Hepatocyte (in vitro differentiated cells): ENCODE measurements at regions not wholly inside any gene's neighbourhood (a gene's known extent, or its start where the extent isn't known, plus 50 kb on each side); places are given as distances from the start of the nearest gene placed in this dataset.

Source experiments
- DNase-seq: peaks from one replicate; pipeline ENCODE4 v3.0.0-alpha.2; 2016; ENCODE audit warnings: low spot score
- H2AFZ ChIP-seq: fragments of 200-600 bp; sonication (generic); 2 replicates; pipeline ENCODE4 v1.6.0; 2016; ENCODE audit warnings: antibody characterized with exemption, mild to moderate bottlenecking
- H3K27ac ChIP-seq: fragments of 200-600 bp; sonication (generic); 2 replicates; pipeline ENCODE4 v1.5.1; 2016; ENCODE audit warnings: mild to moderate bottlenecking
- H3K27me3 ChIP-seq: fragments of 200-600 bp; sonication (generic); 2 replicates; pipeline ENCODE4 v1.6.1; 2016
- H3K36me3 ChIP-seq: fragments of 200-600 bp; sonication (generic); replicated peaks from 2 replicates; pipeline ENCODE4 v1.5.1; 2016; ENCODE audit warnings: low read depth; ENCODE audit not compliant: insufficient read depth
- H3K4me1 ChIP-seq: fragments of 200-600 bp; sonication (generic); 2 replicates; pipeline ENCODE4 v1.5.1; 2016; ENCODE audit warnings: mild to moderate bottlenecking, moderate library complexity; ENCODE audit not compliant: insufficient read depth
- H3K4me2 ChIP-seq: fragments of 200-600 bp; sonication (generic); 2 replicates; pipeline ENCODE4 v1.6.0; 2016
- H3K4me3 ChIP-seq: fragments of 200-600 bp; sonication (generic); 2 replicates; pipeline ENCODE4 v1.5.1; 2016; ENCODE audit warnings: mild to moderate bottlenecking
- H3K79me2 ChIP-seq: fragments of 200-600 bp; sonication (generic); 2 replicates; pipeline ENCODE4 v1.6.0; 2017; ENCODE audit warnings: mild to moderate bottlenecking
- H3K9me2 ChIP-seq: fragments of 200-600 bp; sonication (generic); replicated peaks from 2 replicates; pipeline ENCODE4 v1.6.0; 2017; ENCODE audit warnings: mild to moderate bottlenecking; ENCODE audit not compliant: insufficient read depth
- H3K9me3 ChIP-seq: fragments of 200-600 bp; sonication (generic); 2 replicates; pipeline ENCODE4 v1.5.1; 2016; ENCODE audit warnings: low read depth, mild to moderate bottlenecking
- H4K20me1 ChIP-seq: fragments of 200-600 bp; sonication (generic); 2 replicates; pipeline ENCODE4 v1.6.0; 2016; ENCODE audit warnings: mild to moderate bottlenecking; ENCODE audit not compliant: insufficient read depth, poor library complexity, severe bottlenecking
- CTCF ChIP-seq: fragments of 200-600 bp; sonication (generic); IDR thresholded peaks from 2 replicates; pipeline ENCODE4 v1.5.1; 2016; ENCODE audit warnings: antibody characterized with exemption, mild to moderate bottlenecking; ENCODE audit not compliant: poor library complexity
- EZH2 ChIP-seq: fragments of 200-600 bp; sonication (generic); IDR thresholded peaks from 2 replicates; pipeline ENCODE4 v1.6.1; 2016; ENCODE audit warnings: antibody characterized with exemption, mild to moderate bottlenecking, borderline replicate concordance
- EZH2phosphoT487 ChIP-seq: fragments of 200-600 bp; sonication (generic); IDR thresholded peaks from one replicate; pipeline ENCODE4 v1.6.1; 2018; ENCODE audit warnings: antibody characterized with exemption, mild to moderate bottlenecking, low read depth, moderate library complexity; ENCODE audit not compliant: unreplicated experiment, severe bottlenecking
- WGBS: methylation state at CpG from one replicate; pipeline ENCODE4 v1.1.6; 2016; ENCODE audit warnings: low lambda C conversion rate; ENCODE audit errors: missing lambda C conversion rate; 5-methylcytosine and 5-hydroxymethylcytosine counted together

GRCh38 chr5:135089912-135090311 lies 55.9 kb upstream of the PITX1 start:
- WGBS = 91% methylated on average over 3 of the region's 3 CpGs
- H3K9me2 ChIP-seq = no peaks in the 10 kb centered on the region

GRCh38 chr5:135088911-135089310 lies 54.9 kb upstream of the PITX1 start:
- H3K4me1 ChIP-seq = no peaks in the 10 kb centered on the region
- H4K20me1 ChIP-seq = no peaks in the 10 kb centered on the region
- H3K36me3 ChIP-seq = no peaks in the 10 kb centered on the region
- H3K4me2 ChIP-seq = no peak overlapping the region
- no peaks in the 10 kb centered on the region for H3K9me3 ChIP-seq
- WGBS = 63% methylated on average over 2 of the region's 2 CpGs
- no peak overlapping the region for H3K4me3 ChIP-seq
- TF ChIP-seq EZH2phosphoT487 (no peak), EZH2 (no peak), CTCF (no peak)
- H3K27me3 ChIP-seq = no peaks in the 10 kb centered on the region
- no peaks in the 10 kb centered on the region for H3K79me2 ChIP-seq
- no peak overlapping the region for H3K27ac ChIP-seq
- no peak for DNase-seq
- no peaks in the 10 kb centered on the region for H3K9me2 ChIP-seq
- no peak overlapping the region for H2AFZ ChIP-seq

More at GRCh38 chr5:135089912-135090311, 55.9 kb upstream of the PITX1 start:
- H3K36me3 ChIP-seq = no peaks in the 10 kb centered on the region
- no peaks in the 10 kb centered on the region for H3K4me1 ChIP-seq
- H4K20me1 ChIP-seq = no peaks in the 10 kb centered on the region
- no peak overlapping the region for H3K4me3 ChIP-seq
- H3K9me3 ChIP-seq = no peaks in the 10 kb centered on the region
- no peak overlapping the region for H3K27ac ChIP-seq
- no peak overlapping the region for H2AFZ ChIP-seq
- no peak for TF ChIP-seq EZH2
- TF ChIP-seq EZH2phosphoT487 = no peak
- TF ChIP-seq CTCF = no peak
- no peak overlapping the region for H3K4me2 ChIP-seq
- H3K27me3 ChIP-seq = no peaks in the 10 kb centered on the region
- H3K79me2 ChIP-seq = no peaks in the 10 kb centered on the region
- no peak for DNase-seq

DNA sequence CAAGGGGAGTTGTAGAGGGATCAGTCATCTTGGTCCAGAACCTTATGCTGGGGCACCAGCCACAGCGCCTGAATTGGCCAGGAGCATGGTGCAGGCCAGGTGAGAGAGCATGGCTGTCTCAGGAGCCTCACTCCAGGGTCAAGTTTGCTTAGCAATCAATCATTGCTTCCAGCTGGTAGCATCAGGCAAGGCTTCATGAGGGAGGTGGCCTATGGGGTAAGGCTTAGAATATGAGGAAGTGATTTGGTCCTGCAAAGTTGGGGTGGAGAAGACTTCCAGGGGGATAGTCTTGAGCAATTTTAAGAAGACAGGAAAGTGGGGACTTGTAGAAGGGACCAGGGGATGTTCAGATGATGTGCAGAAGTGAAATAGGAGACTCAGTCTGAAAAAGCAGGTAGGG lies 53.9 kb upstream of the PITX1 start:
- Histone ChIP-seq H4K20me1 (no peaks in the 10 kb centered on the region), H2AFZ (no peak overlapping the region), H3K4me2 (no peak overlapping the region), H3K9me2 (no peaks in the 10 kb centered on the region), H3K9me3 (no peaks in the 10 kb centered on the region), H3K27ac (no peak overlapping the region), H3K79me2 (no peaks in the 10 kb centered on the region), H3K4me1 (no peaks in the 10 kb centered on the region), H3K36me3 (no peaks in the 10 kb centered on the region), H3K4me3 (no peak overlapping the region), H3K27me3 (no peaks in the 10 kb centered on the region)
- no peak for TF ChIP-seq EZH2phosphoT487
- TF ChIP-seq EZH2 = no peak
- no peak for TF ChIP-seq CTCF
- WGBS = 85% methylated on average over 1 of the region's 1 CpG
- DNase-seq = no peak
